HL-60 (cell line): ENCODE measurements at regions not wholly inside any gene's neighbourhood (a gene's known extent, or its start where the extent isn't known, plus 50 kb on each side); places are given as distances from the start of the nearest gene placed in this dataset.

ENCODE experiments used
- DNase-seq, 2 experiments: peaks; one replicate each; pipeline ENCODE4 v3.0.0-alpha.2; 2010 to 2020; ENCODE audit warnings: low read depth in 1 of 2, low spot score in 1 of 2
- H3K27ac ChIP-seq: fragments of 250-450 bp; sonication (Bioruptor Pico); replicated peaks from 2 replicates; pipeline ENCODE4 v1.5.1; 2020; ENCODE audit warnings: mild to moderate bottlenecking, moderate library complexity
- H3K27me3 ChIP-seq: fragments of 250-450 bp; sonication (Bioruptor Pico); 2 replicates; pipeline ENCODE4 v1.5.1; 2021; ENCODE audit warnings: mild to moderate bottlenecking, moderate library complexity; ENCODE audit not compliant: insufficient read depth, poor library complexity, severe bottlenecking
- H3K4me3 ChIP-seq: replicated peaks from 2 replicates; pipeline ENCODE4 v1.5.1; 2011; ENCODE audit warnings: mild to moderate bottlenecking, control low read depth, low read length; ENCODE audit not compliant: insufficient read depth
- CTCF ChIP-seq: IDR thresholded peaks from one replicate; pipeline ENCODE4 v1.5.1; 2011; ENCODE audit warnings: low read length, control low read depth, inconsistent platforms; ENCODE audit not compliant: insufficient read depth
- GABPA ChIP-seq: IDR thresholded peaks from 2 replicates; pipeline ENCODE4 v1.6.1; 2012; ENCODE audit warnings: low read depth
- POLR2AphosphoS5 ChIP-seq: IDR thresholded peaks from 2 replicates; pipeline ENCODE4 v1.6.1; 2012; ENCODE audit warnings: low read depth
- SPI1 ChIP-seq: IDR thresholded peaks from 2 replicates; pipeline ENCODE4 v1.6.1; 2012; ENCODE audit warnings: low read depth, mild to moderate bottlenecking, borderline replicate concordance
- TF ChIP-seq, protein P1 (sequence below): IDR thresholded peaks from 2 replicates; pipeline ENCODE4 v1.6.1; 2012; ENCODE audit warnings: low read depth; ENCODE audit not compliant: insufficient replicate concordance

- TF ChIP-seq GABPA: no peak
- TF ChIP-seq CTCF: no peak
- no peak for TF ChIP-seq SPI1
- TF ChIP-seq, protein P1, sequence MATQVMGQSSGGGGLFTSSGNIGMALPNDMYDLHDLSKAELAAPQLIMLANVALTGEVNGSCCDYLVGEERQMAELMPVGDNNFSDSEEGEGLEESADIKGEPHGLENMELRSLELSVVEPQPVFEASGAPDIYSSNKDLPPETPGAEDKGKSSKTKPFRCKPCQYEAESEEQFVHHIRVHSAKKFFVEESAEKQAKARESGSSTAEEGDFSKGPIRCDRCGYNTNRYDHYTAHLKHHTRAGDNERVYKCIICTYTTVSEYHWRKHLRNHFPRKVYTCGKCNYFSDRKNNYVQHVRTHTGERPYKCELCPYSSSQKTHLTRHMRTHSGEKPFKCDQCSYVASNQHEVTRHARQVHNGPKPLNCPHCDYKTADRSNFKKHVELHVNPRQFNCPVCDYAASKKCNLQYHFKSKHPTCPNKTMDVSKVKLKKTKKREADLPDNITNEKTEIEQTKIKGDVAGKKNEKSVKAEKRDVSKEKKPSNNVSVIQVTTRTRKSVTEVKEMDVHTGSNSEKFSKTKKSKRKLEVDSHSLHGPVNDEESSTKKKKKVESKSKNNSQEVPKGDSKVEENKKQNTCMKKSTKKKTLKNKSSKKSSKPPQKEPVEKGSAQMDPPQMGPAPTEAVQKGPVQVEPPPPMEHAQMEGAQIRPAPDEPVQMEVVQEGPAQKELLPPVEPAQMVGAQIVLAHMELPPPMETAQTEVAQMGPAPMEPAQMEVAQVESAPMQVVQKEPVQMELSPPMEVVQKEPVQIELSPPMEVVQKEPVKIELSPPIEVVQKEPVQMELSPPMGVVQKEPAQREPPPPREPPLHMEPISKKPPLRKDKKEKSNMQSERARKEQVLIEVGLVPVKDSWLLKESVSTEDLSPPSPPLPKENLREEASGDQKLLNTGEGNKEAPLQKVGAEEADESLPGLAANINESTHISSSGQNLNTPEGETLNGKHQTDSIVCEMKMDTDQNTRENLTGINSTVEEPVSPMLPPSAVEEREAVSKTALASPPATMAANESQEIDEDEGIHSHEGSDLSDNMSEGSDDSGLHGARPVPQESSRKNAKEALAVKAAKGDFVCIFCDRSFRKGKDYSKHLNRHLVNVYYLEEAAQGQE: no peak
- no peak for TF ChIP-seq POLR2AphosphoS5
- DNase-seq: no peak
- H3K4me3 ChIP-seq: no peak overlapping the region
- peaks cover 2% of the 10 kb centered on the region for H3K27me3 ChIP-seq
- no peak overlapping the region for H3K27ac ChIP-seq
Measured at GRCh38 chr3:137061186-137061585, 103.4 kb downstream of the IL20RB start.

- TF ChIP-seq POLR2AphosphoS5 (no peak), CTCF (no peak), SPI1 (no peak)
- TF ChIP-seq, protein P1: no peak
Measured at GRCh38 chr3:137062250-137062649, 104.5 kb downstream of the IL20RB start.

GRCh38 chr3:137065381-137065780, 107.6 kb downstream of the IL20RB start:
- Histone ChIP-seq H3K27me3 (peaks cover 2% of the 10 kb centered on the region), H3K27ac (no peak overlapping the region), H3K4me3 (no peak overlapping the region)
- TF ChIP-seq POLR2AphosphoS5 (no peak), SPI1 (no peak), GABPA (no peak), CTCF (no peak)
- TF ChIP-seq, protein P1: no peak
- no peak for DNase-seq

More at GRCh38 chr3:137062250-137062649, 104.5 kb downstream of the IL20RB start:
- H3K4me3 ChIP-seq: no peak overlapping the region
- no peak for DNase-seq
- H3K27ac ChIP-seq: no peak overlapping the region
- H3K27me3 ChIP-seq: peaks cover 2% of the 10 kb centered on the region
